H1 (cell line): ENCODE measurements at regions not wholly inside any gene's neighbourhood (a gene's known extent, or its start where the extent isn't known, plus 50 kb on each side); places are given as distances from the start of the nearest gene placed in this dataset.

Source experiments
- CTCF ChIP-seq, 3 experiments: IDR thresholded peaks; 1 replicate in 2 of 3; 2 replicates in 1 of 3; pipeline versions ENCODE4 v1.5.1 to v1.6.1; 2011; ENCODE audit warnings: low read length in 3 of 3, mild to moderate bottlenecking in 3 of 3, inconsistent platforms in 2 of 3, low read depth in 1 of 3, moderate library complexity in 1 of 3; ENCODE audit not compliant: insufficient read depth in 1 of 3; ENCODE audit errors: control extremely low read depth in 1 of 3
- EP300 ChIP-seq, 2 experiments: IDR thresholded peaks; 1 replicate in 1 of 2; 2 replicates in 1 of 2; pipeline ENCODE4 v1.6.1; 2011 to 2012; ENCODE audit warnings: low read depth in 2 of 2, low read length in 2 of 2, mild to moderate bottlenecking in 2 of 2, borderline replicate concordance in 1 of 2, inconsistent platforms in 1 of 2, moderate library complexity in 1 of 2
- MAX ChIP-seq: IDR thresholded peaks from 2 replicates; pipeline ENCODE4 v1.6.1; 2012; ENCODE audit warnings: inconsistent platforms
- TCF12 ChIP-seq: IDR thresholded peaks from 2 replicates; pipeline ENCODE4 v1.6.1; 2011; ENCODE audit warnings: low read depth, mild to moderate bottlenecking, low read length

- TF ChIP-seq MAX = no peak
- TF ChIP-seq TCF12 = no peak
- no peak for TF ChIP-seq EP300 (IDR thresholded peaks at IDR 0.05; ENCODE audit: borderline replicate concordance in 1 of 2, low read depth in 2 of 2, low read length in 2 of 2)
- TF ChIP-seq CTCF (IDR thresholded peaks at IDR 0.05; ENCODE audit: control extremely low read depth in 1 of 3, insufficient read depth in 1 of 3, low read depth in 1 of 3, low read length in 3 of 3) = no peak
Measured at GRCh38 chr12:11953523-11953922, 117.2 kb upstream of the BCL2L14 start.
